ENCODE measurements at regions not wholly inside any gene's neighbourhood (a gene's known extent, or its start where the extent isn't known, plus 50 kb on each side); places are given as distances from the start of the nearest gene placed in this dataset.
A peak's percentile ranks its signal among the peaks of the same experiment; 100 is the strongest.
"Not testable (repeated sequence)": the region's sequence is repeated elsewhere in the genome, so short reads cannot be mapped to it uniquely, and the experiment has no call there.

DNA sequence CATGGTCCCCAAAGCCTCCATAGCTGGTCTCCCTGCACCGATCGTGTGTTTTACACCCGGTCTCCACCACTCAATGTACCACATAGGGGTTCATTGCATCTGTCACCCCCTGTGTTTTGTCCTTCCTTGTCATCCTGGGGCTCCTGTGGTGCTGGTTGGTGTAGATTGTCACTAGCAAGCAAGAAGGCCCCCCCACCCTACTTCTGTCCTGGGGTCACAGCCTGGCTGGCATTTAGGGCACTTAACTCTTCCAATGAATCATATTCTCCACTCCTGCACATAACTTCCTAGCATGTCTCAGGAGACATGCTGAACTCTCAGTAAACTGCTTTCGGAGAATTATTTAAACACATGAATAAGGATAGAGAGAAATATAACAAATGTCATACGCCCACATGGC lies 161.4 kb downstream of the BCL2L11 start:
- DNase-seq (ENCODE audit: low spot score); FAIRE-seq: not testable (repeated sequence)

- DNase-seq (ENCODE audit: low spot score); FAIRE-seq: not testable (repeated sequence)
Observed at GRCh38 chr2:111287646-111288568, 167.2 kb downstream of the BCL2L11 start.

GRCh38 chr2:111290370-111290769 lies 169.7 kb downstream of the BCL2L11 start:
- not testable (repeated sequence) for FAIRE-seq; DNase-seq (ENCODE audit: low spot score)

DNA sequence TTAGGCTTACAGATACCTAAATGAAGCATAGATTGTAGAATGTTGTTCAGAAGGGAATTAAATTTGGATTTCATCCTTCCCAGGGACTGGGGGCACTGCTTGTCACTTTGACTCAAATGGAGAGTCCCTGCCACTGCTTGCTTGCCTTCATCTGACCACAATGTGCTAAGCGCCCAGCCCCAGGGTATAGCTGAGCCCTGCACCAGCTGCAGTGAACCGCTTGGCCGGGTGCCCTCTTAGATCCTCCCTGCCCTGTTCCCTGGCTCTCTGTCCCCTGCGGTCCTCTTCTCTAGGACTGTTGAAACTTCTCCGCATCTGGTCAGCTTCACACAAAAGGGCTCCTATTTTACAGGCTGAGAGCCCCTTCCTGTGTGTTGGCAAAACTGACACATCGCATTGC lies 170.9 kb downstream of the BCL2L11 start:
- not testable (repeated sequence) for FAIRE-seq; DNase-seq (ENCODE audit: low spot score)

DNA sequence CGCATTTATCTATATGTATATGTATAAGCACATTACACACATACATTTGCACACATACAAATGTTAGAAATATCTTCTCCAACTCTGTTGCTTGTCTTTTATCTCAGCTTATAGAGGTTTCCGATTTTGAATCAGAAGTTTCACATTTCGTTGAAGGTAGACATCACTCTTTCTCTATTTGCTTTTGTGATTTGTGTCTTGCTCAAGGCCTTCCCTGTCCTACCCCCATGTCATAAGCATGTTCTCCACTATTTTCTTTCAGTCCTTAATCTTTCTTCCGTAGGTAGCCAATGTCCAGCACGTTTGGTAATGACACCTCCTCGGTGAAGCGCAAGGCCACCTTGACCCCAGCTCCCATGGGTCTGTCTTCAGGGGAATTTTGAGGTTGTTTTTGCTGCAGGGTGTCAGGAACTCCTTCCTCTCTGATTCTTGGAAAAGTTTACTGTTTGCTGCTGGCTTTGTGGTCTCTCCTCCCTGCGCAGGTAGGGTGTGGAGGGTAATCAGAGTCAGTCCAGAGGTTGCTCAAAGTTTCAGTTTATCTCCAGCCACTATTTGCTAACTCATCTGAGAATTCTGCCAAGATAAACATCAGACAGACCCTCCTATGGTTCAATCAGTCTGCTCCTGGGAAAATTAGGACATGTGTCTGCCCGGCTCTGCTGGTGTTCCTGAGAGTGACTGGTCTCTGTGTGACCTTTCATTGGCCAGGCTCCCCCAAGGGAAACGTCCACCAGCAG lies 171.7 kb downstream of the BCL2L11 start:
- not testable (repeated sequence) for DNase-seq (ENCODE audit: low spot score)

GRCh38 chr2:111294699-111295098 lies 174.0 kb downstream of the BCL2L11 start:
- not testable (repeated sequence) for DNase-seq (ENCODE audit: low spot score); FAIRE-seq

More for the DNA sequence above, 171.7 kb downstream of the BCL2L11 start:
- not testable (repeated sequence) for FAIRE-seq

- FAIRE-seq; DNase-seq (ENCODE audit: low spot score): not testable (repeated sequence)
Observed at GRCh38 chr2:111296122-111296804, 175.5 kb downstream of the BCL2L11 start.

DNA sequence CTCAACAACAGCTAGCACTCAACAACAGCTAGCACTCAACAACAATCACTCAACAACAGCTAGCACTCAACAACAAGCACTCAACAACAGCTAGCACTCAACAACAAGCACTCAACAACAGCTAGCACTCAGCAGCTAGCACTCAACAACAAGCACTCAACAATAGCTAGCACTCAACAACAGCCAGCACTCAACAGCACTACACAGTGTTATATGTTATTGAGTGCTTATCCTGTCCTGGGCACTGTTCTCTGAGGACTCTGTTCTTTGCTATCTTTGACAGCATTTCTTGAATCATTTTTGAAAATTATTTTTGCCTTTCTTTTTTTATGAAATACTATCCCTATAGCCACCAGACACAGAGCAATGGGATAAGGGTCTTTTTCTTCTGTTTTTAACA lies 176.4 kb downstream of the BCL2L11 start:
- FAIRE-seq; DNase-seq (ENCODE audit: low spot score): not testable (repeated sequence)

GRCh38 chr2:111298927-111299326 lies 178.2 kb downstream of the BCL2L11 start:
- DNase-seq (ENCODE audit: low spot score); FAIRE-seq: not testable (repeated sequence)

- not testable (repeated sequence) for FAIRE-seq; DNase-seq (ENCODE audit: low spot score)
Observed at GRCh38 chr2:111299635-111300034, 178.9 kb downstream of the BCL2L11 start.

- DNase-seq (ENCODE audit: low spot score); FAIRE-seq: not testable (repeated sequence)
Observed at GRCh38 chr2:111301677-111302076, 181.0 kb downstream of the BCL2L11 start.

DNA sequence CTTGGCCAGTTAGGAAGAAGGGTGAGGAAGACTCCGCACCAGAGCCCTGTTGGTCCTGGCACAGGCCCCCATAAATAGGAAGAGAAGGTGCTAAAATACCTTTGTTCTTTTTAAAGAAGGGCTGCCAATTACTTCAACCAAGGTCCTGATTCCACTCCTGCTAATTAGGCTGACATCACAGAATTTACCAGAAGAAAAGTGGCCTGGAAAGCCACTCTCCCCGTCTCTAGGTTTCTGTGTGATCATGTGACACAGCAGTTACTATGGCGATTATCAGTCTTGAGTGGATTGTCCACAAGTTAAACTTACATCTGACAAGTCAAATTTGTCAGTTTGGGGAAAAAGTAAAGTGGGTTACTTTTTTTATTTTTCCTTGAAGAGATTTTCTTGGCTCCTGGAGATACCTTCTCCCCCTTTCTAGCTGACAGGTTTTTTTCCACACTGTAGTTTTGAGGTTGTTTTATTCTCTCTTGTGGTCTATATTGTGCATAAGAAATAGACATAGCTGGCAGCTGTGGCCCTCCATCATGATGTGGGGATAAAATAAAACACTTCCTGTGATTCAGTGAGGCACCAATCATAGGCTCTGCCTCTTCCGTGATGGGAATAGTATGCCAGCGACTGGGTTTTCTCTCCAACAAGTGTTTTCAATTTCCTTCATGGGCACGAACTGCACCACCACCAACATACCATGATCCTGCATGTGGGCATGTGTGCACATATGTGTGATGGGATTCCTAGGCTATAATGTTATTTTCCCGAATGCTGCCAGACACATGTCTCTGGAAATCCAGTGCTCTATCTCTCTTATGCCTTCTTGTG lies 181.9 kb downstream of the BCL2L11 start:
- not testable (repeated sequence) for DNase-seq (ENCODE audit: low spot score); FAIRE-seq

- FAIRE-seq, result not testable (repeated sequence)
Observed at GRCh38 chr2:111307302-111307701, 186.6 kb downstream of the BCL2L11 start.

DNA sequence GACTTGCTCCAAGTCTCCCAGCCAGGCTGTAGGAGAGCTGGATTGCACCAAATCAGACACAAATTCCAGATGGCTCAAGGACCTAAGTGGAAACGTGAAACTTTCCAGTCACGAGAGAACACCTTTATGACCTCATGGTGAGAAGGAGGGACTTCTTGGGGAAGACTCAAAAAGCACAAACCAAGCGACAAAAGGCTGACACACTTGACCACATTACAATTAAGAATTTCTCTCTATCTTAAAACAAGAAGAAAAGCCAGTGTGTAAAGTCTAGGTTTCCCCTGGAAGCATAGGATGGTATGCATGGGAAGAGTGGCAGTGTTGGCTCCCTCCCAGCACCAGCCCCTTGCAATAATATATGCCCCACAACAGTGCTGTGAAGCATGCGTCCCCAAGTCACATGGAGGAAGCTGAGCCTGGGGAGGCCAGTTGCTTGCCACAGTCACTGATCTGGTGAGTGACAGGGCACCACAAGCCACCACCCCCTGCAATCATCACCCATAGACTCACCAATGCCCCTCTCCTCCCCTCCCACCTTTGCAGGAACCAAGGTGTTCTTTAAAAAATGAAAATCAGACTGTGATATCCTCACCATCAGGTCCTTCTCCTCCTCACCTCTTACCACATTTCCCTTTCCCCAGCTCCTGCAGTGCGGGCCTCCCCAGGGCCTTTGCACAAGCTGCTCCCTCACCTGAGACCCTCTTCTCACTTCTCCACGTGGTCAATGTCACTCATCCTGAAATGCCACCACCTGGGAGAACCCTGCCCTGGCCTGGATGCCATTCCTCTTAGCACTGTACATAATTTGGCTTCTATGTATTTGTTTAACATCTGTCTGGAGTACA lies 188.7 kb downstream of the BCL2L11 start:
- FAIRE-seq, result peak; percentile 96
- DNase-seq (ENCODE audit: low spot score), result peak; percentile 31

More at GRCh38 chr2:111307302-111307701, 186.6 kb downstream of the BCL2L11 start:
- not testable (repeated sequence) for DNase-seq (ENCODE audit: low spot score)

GRCh38 chr2:111310395-111310794 lies 189.7 kb downstream of the BCL2L11 start:
- not testable (repeated sequence) for FAIRE-seq; DNase-seq (ENCODE audit: low spot score)

DNA sequence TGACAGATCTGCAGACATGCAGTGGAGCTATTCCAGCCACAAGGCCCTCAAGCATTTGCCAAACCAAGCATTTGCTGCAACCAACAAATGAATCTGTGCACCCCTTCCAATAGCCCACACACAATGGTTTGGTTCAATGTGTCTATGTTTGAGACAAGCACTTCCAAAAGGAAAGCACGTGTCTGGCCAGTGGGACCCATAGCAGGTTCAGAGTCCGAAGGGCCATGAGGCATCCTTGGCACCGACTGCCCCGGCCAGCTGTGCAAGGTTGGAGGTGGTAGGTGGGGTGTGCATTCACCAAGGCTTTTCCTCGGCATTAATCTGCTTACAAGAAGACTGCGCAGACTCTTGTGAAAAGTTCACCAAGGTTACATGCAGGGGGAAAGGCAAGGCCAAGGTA lies 190.9 kb downstream of the BCL2L11 start:
- not testable (repeated sequence) for FAIRE-seq; DNase-seq (ENCODE audit: low spot score)

DNA sequence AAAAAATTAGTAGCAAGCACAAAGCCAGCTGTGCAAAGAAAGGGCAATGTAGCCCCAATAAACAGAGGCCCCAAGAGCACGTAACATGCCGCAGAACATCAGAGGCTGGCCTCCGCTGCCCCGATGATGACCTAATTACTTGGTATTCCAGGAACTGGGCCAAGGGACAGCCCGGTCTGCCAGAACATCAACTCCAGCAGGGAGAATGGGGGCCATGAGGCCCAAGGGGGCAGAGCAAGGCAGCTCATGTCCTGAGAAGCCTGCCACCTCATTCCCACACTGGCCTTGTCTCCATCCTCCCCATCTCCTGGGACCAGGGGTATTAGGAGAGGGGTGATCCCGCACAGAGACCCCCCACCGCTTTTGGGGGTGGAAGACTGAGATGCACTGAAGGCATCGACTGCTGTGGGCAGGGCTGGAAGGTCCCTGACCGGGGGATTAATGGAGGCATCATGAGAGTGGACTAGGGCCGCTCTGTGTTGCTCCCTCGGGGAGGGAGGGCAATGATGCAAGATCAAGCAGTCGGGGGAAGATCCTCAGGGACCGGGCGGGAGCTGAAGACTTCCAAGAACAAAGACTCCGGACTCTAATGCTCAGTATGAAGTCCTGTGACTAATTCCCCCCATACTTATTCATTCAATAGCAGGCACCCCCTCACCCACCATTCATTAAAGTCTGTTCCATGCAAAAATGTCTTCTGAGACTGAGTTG lies 192.3 kb downstream of the BCL2L11 start:
- FAIRE-seq, result not testable (repeated sequence)
- peak; percentile 3 for DNase-seq (ENCODE audit: low spot score)

- DNase-seq (ENCODE audit: low spot score); FAIRE-seq: not testable (repeated sequence)
Observed at GRCh38 chr2:111313711-111314110, 193.0 kb downstream of the BCL2L11 start.
